ENCODE measurements at regions not wholly inside any gene's neighbourhood (a gene's known extent, or its start where the extent isn't known, plus 50 kb on each side); places are given as distances from the start of the nearest gene placed in this dataset.

DNA sequence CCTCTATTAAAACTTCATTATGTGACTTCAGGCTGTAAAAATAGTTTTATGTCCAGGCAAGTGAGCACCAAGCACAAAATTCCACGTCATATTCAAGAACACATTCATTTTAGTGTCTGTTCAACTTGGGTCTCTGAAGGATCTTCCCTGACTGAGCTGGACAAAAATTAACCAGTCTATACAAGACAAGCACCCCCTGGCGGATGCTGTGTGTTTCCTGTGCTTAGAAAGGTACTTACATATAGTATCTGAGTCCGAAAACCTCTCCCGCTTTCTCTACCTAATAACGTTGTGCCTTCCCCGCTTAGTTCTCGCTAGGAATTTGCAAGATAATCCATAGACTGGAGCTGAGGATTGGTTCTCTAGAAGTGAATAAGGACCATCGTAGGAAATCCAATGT lies 2214.5 kb upstream of the TENM3 start:
- no peak for DNase-seq

DNA sequence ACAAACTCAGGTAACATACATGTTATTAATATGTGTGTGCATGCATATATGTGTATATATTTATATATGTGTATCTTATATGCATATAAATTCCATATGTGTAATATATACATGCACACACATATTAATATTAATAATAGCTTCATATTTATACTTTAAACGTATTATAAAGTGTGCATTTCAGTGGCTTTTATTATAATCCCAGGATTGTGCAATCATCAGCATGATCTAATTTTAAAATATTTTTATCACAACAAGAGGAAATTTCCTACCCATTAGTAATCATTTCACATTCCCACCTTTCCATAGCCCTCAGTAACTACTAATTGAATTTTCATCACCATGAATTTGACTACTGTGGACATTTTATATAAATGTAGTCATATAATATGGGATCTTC lies 2211.9 kb upstream of the TENM3 start:
- intact Hi-C loops (cut with DNase I): no loop called here
- no peak for DNase-seq
- ATAC-seq: no peak

More for the DNA sequence above, 2214.5 kb upstream of the TENM3 start:
- no peak for ATAC-seq
- intact Hi-C loops (cut with DNase I): no loop called here

DNA sequence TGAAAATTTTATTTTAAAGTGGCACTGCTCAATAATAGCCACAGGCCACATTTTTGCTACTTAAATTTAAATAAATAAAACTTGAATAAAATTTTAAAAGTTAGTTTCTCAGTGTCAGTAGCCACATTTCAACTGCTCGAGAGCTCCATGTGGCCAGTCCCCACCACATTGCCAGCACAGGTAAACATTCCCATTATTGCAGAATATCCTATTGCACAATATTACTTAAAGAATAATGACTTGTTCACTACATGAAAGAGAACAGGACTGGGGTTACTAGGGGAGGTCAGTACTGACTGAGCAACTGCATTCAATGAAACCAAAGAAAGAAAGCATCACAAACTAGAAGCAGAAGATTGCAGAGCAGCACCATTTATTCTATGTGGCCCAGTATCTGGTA lies 2201.6 kb upstream of the TENM3 start:
- ATAC-seq: no peak
- intact Hi-C loops (cut with DNase I): no loop called here

DNA sequence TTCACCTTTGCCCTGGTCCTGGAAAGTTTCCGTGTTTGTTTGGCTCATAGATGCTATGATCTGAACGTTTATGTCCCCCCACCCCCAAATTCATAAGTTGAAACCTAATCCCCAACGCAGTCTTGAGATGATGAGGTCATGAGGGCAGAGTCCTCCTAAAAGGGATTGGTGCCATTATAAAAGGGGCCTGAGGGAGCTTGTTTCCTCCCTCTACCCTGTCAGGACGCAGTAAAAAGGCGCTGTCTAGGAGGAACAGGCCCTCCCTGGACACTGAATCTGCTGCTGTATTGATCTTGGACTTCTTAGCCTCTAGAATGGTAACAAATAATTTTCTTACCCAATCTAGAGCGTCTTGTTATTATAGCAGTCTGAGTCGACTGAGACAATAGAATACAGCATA lies 2190.6 kb upstream of the TENM3 start:
- ATAC-seq (no peak), DNase-seq (no peak)
- intact Hi-C loops (cut with DNase I): no loop called here

More for the DNA sequence above, 2201.6 kb upstream of the TENM3 start:
- DNase-seq: no peak

DNA sequence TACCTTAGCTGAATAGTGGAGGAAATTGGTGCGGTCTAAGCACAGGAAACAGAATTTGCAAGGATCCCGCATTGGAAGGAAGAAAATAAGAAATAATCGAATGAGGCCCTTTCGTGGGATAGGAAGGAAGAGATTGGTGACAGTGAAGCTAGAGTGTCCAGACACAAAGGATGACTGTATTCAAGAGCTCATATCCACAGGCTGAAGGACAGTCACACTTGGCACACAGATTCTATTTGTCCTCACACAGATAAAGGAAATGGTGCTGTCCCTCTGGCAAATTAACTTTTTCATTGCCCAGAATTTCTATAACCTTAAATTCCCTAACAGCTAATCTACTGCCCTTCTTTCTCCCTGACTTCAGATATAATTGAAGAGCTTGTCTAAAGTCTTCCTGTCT lies 2188.9 kb upstream of the TENM3 start:
- ATAC-seq: no peak
- intact Hi-C loops (cut with DNase I): no loop called here

DNA sequence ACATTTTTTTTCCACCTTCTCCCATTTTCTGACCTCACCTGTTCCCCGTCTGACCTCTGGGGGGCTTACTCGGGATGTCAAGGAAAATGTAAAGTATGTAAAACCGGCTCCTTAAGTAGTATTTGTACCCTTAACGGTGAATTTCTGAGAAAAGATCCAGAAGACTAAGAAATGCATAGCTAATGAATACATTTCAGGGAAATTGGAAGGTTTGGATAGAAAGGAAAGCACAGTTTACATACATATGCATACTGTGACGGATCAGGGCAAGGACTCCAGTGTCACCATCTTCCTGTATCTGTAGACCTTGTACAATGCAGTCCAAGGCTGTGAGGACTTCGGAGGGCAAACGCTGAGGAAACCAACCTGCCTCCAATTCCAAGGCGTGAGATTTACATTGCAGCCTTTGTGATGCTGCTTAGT lies 2185.9 kb upstream of the TENM3 start:
- no peak for DNase-seq
- intact Hi-C loops (cut with DNase I): no loop called here
- ATAC-seq: no peak

More for the DNA sequence above, 2188.9 kb upstream of the TENM3 start:
- no peak for DNase-seq

DNA sequence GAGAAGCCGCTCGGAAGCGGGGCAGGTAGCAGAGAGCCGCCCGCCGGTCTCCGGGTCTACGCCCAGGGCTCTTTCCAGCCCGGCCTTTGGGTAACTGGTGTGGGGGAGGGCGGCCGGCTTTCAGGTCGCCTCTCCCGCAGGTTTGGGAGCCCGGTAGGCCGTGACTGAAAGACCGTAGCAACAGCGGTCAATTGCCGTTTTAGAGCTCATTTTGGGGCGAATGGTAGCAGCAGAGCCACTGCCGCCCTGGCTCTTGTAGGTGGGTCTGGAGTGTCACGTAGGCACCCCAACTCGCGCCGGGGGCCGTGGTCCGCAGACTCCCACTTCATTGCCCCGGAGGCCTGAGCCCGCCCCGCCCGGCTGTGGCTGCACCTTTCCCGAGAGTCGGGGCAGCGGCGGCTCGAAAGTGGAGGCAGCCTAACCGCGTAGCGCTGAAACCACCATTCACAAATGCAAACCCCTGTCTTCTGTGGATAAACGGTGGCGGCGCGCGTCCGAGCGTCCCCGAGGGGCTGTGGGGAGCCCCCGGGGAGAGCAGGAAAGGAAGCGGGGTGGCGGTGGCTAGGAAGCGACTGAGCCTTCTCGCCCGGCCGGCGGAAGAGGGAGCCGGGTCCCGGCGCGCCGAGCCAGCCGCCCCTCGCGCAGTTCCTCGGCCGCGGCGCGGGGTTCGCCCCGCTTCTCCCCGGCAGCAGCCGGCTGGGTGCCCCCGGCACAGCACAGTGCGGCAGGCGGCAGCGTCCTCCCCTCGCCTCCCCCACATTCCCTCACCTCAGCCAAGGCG lies 2185.1 kb upstream of the TENM3 start:
- DNase-seq: no peak
- intact Hi-C loops (cut with DNase I): no loop called here
- peak in 1 of 2 donors; percentile 37 for ATAC-seq

DNA sequence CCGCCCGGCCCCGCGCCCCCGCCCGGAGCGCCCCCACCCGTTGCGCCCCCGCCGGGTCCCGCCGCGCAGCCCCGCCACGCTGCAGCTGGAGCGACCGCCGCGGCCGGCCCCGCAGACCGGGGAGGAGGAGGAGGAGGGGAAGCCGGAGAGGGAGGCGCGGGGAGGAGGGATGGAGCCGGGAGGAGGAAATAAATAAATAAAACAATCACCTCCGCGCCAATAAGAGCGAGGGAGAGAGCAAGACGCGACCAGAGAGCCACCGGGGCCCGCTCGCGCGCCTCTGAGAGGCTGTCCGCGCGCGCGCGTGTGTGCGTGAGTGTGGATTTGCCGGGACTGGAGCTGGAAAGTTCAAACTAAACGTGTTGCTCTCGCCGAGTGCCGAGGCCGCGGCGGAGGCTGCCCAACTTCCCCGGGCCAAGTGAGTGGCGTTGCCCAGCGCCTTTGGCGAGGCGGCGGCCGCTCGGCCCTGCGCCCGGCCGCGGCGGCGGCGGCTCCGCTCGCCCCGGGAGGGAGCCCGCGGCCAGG lies 2184.4 kb upstream of the TENM3 start:
- peak; percentile 70 to 75 for ATAC-seq
- DNase-seq: no peak
- intact Hi-C loops (cut with DNase I): no loop called here

DNA sequence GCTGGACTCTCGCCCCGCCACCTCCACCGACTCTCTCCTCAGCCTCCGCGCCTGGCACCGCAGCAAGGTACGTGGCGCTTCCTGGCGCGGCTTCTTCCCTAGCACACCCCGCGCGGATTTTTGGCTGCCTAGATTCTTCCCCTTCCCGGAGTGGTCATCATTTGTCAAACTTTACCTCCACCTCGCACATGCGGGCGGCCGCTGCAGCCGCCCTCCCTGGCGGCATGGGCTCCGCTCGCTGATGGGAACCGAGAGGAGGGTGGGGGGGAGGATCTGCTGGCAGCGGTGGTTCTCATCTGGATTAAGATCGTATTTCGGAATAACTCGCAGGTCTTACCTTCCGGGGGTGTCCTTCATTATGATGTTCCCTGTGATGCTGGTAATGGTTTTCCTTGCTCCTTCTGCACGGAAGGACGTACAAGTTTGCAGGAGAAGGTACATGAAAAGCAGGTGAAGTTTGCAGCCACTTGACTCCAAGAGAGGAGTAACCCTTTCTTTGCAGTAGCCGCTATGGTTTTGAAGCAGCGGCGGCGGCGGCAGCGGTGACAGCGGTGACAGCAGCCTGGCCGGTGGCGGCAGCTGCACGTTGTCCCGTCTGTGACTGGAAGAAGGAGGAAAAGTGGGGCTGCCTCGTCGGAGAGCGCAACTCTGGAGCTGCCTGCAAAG lies 2183.9 kb upstream of the TENM3 start:
- intact Hi-C loops (cut with DNase I): no loop called here
- DNase-seq: no peak
- peak in 1 of 2 donors; percentile 14 for ATAC-seq

DNA sequence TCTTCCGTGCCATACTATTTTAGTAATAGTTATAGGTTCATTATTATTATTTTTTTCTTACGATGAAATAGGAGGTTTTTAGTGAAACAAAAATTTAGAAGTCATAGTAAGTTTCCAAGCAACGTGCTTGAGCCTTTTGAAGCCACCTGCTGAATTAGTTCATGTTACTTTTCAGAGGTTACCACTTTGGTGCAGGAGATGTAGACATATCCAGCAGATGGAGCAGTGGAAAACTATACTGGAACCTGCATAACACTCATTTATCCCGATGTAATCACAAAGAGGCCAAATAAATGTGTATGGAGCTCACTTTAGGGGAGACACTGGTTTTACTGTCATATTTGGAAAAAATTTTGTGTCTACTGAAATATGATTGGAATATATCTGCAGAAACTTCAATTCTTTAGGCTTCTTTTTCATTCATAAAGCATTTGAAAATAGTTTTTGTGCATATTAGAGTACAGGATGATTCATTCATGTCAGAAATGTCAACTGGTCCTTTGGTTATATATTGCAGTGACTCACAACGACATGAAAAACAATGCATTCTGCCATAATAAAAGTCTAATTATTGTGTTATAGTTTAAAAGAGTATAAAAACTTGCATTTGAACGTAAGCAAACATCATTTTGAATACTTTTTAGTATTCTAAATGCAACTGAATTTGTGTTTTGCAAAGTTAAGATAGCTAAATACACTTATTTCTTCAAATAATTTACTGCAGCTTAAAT lies 2182.9 kb upstream of the TENM3 start:
- ATAC-seq (no peak), DNase-seq (no peak)
- intact Hi-C loops (cut with DNase I): no loop called here

DNA sequence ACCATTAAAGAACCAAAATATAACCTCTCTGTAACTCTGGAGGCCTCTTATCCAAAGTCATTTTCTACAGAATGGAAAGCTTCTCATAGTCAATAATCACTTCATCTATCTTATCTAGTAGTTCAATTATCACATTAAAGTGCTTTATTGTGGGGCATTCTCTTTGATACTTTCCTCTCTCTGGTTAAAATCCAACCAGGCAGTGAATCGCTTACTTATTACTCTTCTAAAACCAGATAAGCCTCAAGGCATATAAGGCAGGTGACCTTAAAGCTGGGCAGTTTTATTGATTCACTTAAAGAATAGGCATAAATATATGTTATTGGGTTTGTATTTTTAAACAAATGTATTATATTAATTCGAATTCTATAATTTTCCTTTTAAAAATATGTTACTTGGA lies 2162.1 kb upstream of the TENM3 start:
- no peak for DNase-seq
- ATAC-seq: no peak
- intact Hi-C loops (cut with DNase I): no loop called here

DNA sequence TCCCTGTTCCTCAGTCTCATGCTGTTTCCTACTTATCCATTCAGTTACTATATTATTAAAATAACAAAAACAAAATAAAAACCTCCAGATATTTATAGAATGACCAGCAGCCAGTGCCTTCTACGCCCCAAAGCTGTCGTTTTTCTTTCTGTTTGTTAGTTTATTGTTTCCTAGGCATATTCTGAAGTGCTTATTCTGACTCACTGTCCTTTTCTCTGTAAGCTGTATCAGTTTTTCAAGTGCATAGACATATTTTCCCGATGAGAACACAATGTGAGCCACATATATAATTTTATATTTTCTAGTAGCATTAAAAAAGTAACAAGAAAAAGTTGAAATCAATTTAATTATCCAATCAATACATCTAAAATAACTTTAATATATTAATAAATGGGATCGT lies 2158.6 kb upstream of the TENM3 start:
- no peak for ATAC-seq
- DNase-seq: no peak
- intact Hi-C loops (cut with DNase I): no loop called here

DNA sequence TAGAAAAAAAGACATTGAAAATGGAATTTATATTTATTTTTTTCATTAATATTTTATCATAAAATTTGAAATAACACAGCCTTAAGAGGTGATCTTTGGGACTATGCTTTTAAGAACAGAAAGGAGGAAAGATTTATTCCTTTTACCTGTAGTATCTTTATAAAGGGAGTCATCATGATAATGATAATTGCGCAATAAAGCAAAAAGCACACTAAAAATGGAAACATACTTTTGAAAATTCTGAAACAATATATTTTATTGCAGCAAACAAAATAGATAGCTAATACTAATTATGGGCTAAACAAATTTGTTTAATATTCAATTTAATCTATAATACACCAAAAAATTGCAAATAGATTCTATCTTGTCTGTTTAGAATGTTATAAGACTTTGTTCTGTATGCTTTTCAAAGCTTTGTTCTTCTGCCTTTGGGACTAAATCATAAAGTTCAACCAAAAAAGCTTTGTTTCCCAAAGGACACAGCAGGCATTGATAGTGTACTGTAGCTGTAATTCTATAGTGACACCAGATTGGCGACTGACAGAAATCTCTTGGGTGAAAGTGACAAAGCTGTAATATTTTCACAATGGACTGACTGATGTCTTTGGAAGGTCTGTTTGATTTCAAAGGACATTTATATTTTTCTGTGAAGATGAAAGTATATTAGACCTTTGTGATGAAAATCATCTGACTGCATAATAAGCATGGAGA lies 2156.6 kb upstream of the TENM3 start:
- no peak for DNase-seq
- intact Hi-C loops (cut with DNase I): no loop called here
- ATAC-seq: no peak

DNA sequence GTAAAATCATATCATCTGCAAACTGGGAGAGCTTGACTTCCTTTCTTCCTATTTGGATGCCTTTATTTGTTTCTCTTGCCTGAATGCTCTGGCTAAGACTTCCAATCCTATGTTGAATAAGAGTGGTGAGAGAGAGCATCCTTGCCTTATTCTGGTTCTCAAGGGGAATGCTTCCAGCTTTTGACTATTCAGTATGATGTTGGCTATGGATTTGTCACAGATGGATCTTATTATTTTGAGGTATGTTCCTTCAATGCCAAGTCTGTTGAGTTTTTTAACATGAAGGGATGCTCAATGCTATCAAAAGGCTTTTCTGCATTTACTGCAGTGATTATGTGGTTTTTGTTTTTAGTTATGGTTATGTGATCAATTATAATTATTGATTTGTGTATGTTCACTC lies 2144.6 kb upstream of the TENM3 start:
- intact Hi-C loops (cut with DNase I): no loop called here
- no peak for ATAC-seq
- no peak for DNase-seq

DNA sequence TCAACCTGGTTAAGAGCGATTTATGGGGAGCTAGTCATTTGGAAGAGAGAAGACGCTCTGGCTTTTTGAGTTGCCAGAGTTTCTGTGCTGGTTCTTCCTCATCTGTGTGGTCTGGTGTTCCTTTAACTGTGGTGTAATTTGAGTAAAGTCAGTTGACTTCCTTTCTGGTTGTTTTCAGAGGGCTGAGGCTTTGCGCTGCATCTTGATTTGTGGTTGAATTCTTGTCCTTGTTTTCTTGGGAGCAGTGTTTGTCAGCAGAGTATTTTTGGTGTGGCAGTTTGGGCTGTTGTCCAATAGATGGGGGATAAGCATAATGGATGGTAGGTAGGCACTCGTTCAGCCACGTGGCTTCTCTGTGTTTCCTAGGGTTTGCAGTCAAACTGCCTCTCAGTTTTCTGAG lies 2143.2 kb upstream of the TENM3 start:
- DNase-seq (no peak), ATAC-seq (no peak)
- intact Hi-C loops (cut with DNase I): no loop called here

DNA sequence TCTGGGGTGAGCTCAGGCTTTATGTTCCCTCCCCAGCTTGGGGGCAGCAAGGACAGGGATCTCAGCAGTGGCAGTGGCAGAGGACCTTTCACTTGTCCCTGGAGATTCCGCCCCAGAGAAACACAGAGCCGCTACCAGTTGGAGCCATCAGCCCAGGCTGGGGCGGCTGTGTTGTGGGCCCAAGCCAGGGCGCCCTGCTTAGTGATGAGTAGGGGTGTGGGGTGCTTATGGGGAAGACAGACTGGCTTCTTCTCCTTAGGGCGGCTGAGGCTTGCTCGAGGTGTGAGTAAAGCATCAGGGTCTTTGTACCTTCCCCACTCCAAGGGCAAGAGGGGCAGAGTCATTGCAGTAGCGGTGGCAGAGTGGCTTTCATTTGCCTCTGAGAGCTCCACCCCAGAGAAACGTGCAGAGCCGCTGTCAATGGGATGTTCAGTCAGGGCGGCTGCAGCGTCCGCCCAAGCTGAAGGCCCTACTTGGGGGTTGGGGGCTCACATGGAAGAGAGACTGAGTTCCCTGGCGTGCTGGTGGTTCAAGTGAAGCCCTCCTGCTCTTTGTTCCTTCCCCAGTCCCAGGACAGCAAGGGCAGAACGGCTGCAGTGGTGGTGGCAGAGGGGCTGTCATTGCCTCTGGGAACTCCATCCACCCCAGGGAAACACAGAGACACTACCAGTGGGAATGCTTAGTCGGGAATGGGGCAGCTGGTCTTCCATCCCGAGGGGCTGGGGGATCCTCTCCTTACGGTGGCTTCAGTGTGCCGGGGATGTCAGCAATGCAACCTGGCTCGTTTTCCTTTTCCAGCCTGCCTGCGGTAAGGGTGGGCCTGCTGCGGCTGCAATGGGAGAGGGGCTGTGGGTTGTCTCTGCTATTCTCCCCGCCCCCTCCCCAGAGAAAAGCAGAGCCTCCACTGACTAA lies 2142.5 kb upstream of the TENM3 start:
- no peak for ATAC-seq
- intact Hi-C loops (cut with DNase I): no loop called here
- DNase-seq: no peak

DNA sequence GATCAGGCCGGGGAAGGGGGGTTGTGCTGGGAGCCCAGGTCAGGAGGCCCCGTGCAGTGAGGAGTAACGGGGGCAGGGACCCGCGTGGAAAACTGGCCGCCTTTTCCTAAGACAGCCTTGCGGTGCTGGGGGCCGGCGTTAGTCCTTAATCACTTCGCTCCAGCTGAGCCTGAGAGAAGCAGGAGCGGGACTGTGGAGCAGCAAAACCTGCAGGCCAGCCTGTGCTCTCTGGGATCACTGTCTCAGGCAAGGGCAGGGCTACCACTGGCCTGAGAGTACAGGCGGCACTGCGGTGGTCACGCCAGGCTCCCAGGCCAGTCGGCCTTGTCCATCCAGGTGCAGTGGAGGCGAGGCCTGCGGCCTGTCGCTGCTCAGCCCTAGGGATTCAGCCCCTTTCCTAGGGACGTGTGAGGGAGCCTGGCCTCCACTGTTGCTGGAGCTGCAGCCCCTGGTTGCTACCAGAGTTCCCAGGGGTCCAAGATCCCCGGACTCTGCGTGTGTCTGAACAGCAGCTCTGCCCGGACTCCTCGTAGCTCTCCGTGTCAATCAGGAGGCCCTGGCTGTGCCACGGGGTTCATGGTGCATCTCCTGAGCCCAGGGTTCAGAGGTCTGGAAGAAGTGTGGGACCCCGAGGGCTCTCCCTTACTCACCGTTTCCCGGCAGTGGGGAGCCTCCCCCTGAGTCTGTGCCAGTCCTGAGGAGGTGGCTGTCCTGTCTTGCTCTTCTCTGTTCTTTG lies 2141.7 kb upstream of the TENM3 start:
- intact Hi-C loops (cut with DNase I): no loop called here
- ATAC-seq: no peak
- DNase-seq: no peak

DNA sequence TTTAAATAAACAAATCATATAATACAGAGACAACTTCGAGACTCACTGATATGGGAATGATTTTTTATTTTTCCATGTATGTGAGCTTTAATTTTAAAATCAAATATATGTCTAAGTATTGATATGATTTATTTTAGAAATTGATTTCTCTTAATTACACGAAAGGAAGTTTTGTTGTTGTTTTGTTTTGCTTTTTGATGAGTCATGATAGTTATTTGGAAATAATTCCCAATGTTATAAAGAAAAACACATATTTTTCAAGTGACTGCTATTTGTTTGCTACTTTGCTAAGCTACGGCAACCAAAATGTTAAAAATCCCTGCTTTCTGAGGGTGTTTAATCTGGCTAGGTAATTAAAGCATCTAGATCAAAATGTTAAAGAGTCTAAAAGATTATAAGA lies 2139.4 kb upstream of the TENM3 start:
- intact Hi-C loops (cut with DNase I): no loop called here
- ATAC-seq (no peak), DNase-seq (no peak)
